ENCODE measurements at regions not wholly inside any gene's neighbourhood (a gene's known extent, or its start where the extent isn't known, plus 50 kb on each side); places are given as distances from the start of the nearest gene placed in this dataset.

GRCh38 chr1:37399205-37399604, 75.2 kb upstream of the ZC3H12A start:
- H3K9ac ChIP-seq (ENCODE audit: low read depth, low read length) = no peak overlapping the region
- H3K27ac ChIP-seq (ENCODE audit: low read length) = no peak overlapping the region
- H3K9me3 ChIP-seq (ENCODE audit: insufficient read depth, low read depth, low read length) = no peaks in the 10 kb centered on the region
- H3K4me1 ChIP-seq (ENCODE audit: insufficient read depth, low read length) = peaks cover 9% of the 10 kb centered on the region; the same call in 1 of the 2 replicates
- H3K4me3 ChIP-seq (ENCODE audit: low read length) = no peak overlapping the region
- no peaks in the 10 kb centered on the region for H3K36me3 ChIP-seq (ENCODE audit: insufficient read depth, low read depth, low read length)
- H3K27me3 ChIP-seq (ENCODE audit: insufficient read depth, low read length) = peaks cover 6% of the 10 kb centered on the region

GRCh38 chr1:37399830-37400464, 74.4 kb upstream of the ZC3H12A start:
- Histone ChIP-seq H3K4me1 (ENCODE audit: insufficient read depth, low read length) (peaks cover 5% of the 10 kb centered on the region; the same call in 1 of the 2 replicates), H3K27ac (ENCODE audit: low read length) (no peak overlapping the region), H3K27me3 (ENCODE audit: insufficient read depth, low read length) (peaks cover 6% of the 10 kb centered on the region), H3K9ac (ENCODE audit: low read depth, low read length) (no peak overlapping the region), H3K9me3 (ENCODE audit: insufficient read depth, low read depth, low read length) (no peaks in the 10 kb centered on the region), H3K4me3 (ENCODE audit: low read length) (no peak overlapping the region), H3K36me3 (ENCODE audit: insufficient read depth, low read depth, low read length) (no peaks in the 10 kb centered on the region)

GRCh38 chr1:37400466-37401225, 73.7 kb upstream of the ZC3H12A start:
- Histone ChIP-seq H3K9ac (ENCODE audit: low read depth, low read length) (no peak overlapping the region), H3K27ac (ENCODE audit: low read length) (no peak overlapping the region), H3K27me3 (ENCODE audit: insufficient read depth, low read length) (peaks cover 6% of the 10 kb centered on the region), H3K4me1 (ENCODE audit: insufficient read depth, low read length) (peaks cover 1% of the 10 kb centered on the region; the same call in 1 of the 2 replicates), H3K4me3 (ENCODE audit: low read length) (no peak overlapping the region), H3K36me3 (ENCODE audit: insufficient read depth, low read depth, low read length) (no peaks in the 10 kb centered on the region), H3K9me3 (ENCODE audit: insufficient read depth, low read depth, low read length) (no peaks in the 10 kb centered on the region)

- H3K4me3 ChIP-seq (ENCODE audit: low read length) = no peak overlapping the region
These were observed 71.2 kb upstream of the ZC3H12A start for GRCh38 chr1:37403166-37403565.

GRCh38 chr1:37404711-37405110, 69.7 kb upstream of the ZC3H12A start:
- H3K9ac ChIP-seq (ENCODE audit: low read depth, low read length) = no peak overlapping the region
- H3K36me3 ChIP-seq (ENCODE audit: insufficient read depth, low read depth, low read length) = no peaks in the 10 kb centered on the region
- no peaks in the 10 kb centered on the region for H3K9me3 ChIP-seq (ENCODE audit: insufficient read depth, low read depth, low read length)
- H3K4me1 ChIP-seq (ENCODE audit: insufficient read depth, low read length) = no peaks in the 10 kb centered on the region
- H3K4me3 ChIP-seq (ENCODE audit: low read length) = no peak overlapping the region
- no peaks in the 10 kb centered on the region; the same call in 1 of the 2 replicates for H3K27me3 ChIP-seq (ENCODE audit: insufficient read depth, low read length)
- H3K27ac ChIP-seq (ENCODE audit: low read length) = no peak overlapping the region

More at GRCh38 chr1:37403166-37403565, 71.2 kb upstream of the ZC3H12A start:
- Histone ChIP-seq H3K9me3 (ENCODE audit: insufficient read depth, low read depth, low read length) (no peaks in the 10 kb centered on the region), H3K36me3 (ENCODE audit: insufficient read depth, low read depth, low read length) (no peaks in the 10 kb centered on the region), H3K27me3 (ENCODE audit: insufficient read depth, low read length) (no peaks in the 10 kb centered on the region; the same call in 1 of the 2 replicates), H3K9ac (ENCODE audit: low read depth, low read length) (no peak overlapping the region), H3K4me1 (ENCODE audit: insufficient read depth, low read length) (no peaks in the 10 kb centered on the region), H3K27ac (ENCODE audit: low read length) (no peak overlapping the region)

- H3K9ac ChIP-seq (ENCODE audit: low read depth, low read length) = no peak overlapping the region
These were observed 64.3 kb upstream of the ZC3H12A start for GRCh38 chr1:37410105-37410504.

GRCh38 chr1:37410815-37411214, 63.6 kb upstream of the ZC3H12A start:
- Histone ChIP-seq H3K27ac (ENCODE audit: low read length) (no peak overlapping the region), H3K9me3 (ENCODE audit: insufficient read depth, low read depth, low read length) (peaks cover 7% of the 10 kb centered on the region), H3K36me3 (ENCODE audit: insufficient read depth, low read depth, low read length) (no peaks in the 10 kb centered on the region), H3K4me1 (ENCODE audit: insufficient read depth, low read length) (peaks cover 3% of the 10 kb centered on the region; the same call in 1 of the 2 replicates), H3K9ac (ENCODE audit: low read depth, low read length) (no peak overlapping the region), H3K4me3 (ENCODE audit: low read length) (no peak overlapping the region), H3K27me3 (ENCODE audit: insufficient read depth, low read length) (no peaks in the 10 kb centered on the region; the same call in 1 of the 2 replicates)

More at GRCh38 chr1:37410105-37410504, 64.3 kb upstream of the ZC3H12A start:
- Histone ChIP-seq H3K9me3 (ENCODE audit: insufficient read depth, low read depth, low read length) (peaks cover under 1% of the 10 kb centered on the region; the same call in 1 of the 2 replicates), H3K27ac (ENCODE audit: low read length) (no peak overlapping the region), H3K4me3 (ENCODE audit: low read length) (no peak overlapping the region), H3K27me3 (ENCODE audit: insufficient read depth, low read length) (no peaks in the 10 kb centered on the region; the same call in 1 of the 2 replicates), H3K4me1 (ENCODE audit: insufficient read depth, low read length) (peaks cover 3% of the 10 kb centered on the region; the same call in 1 of the 2 replicates), H3K36me3 (ENCODE audit: insufficient read depth, low read depth, low read length) (no peaks in the 10 kb centered on the region)

- Histone ChIP-seq H3K9ac (ENCODE audit: low read depth, low read length) (no peak overlapping the region), H3K4me1 (ENCODE audit: insufficient read depth, low read length) (no peaks in the 10 kb centered on the region), H3K27ac (ENCODE audit: low read length) (no peak overlapping the region), H3K27me3 (ENCODE audit: insufficient read depth, low read length) (no peaks in the 10 kb centered on the region), H3K4me3 (ENCODE audit: low read length) (no peak overlapping the region), H3K9me3 (ENCODE audit: insufficient read depth, low read depth, low read length) (peaks cover 10% of the 10 kb centered on the region), H3K36me3 (ENCODE audit: insufficient read depth, low read depth, low read length) (no peaks in the 10 kb centered on the region)
These were observed 58.7 kb upstream of the ZC3H12A start for GRCh38 chr1:37415611-37416244.

- Histone ChIP-seq H3K9me3 (ENCODE audit: insufficient read depth, low read depth, low read length) (peaks cover 7% of the 10 kb centered on the region), H3K9ac (ENCODE audit: low read depth, low read length) (no peak overlapping the region), H3K27me3 (ENCODE audit: insufficient read depth, low read length) (no peaks in the 10 kb centered on the region)
These were observed 53.9 kb upstream of the ZC3H12A start for GRCh38 chr1:37420456-37420855.

GRCh38 chr1:37423810-37424209, 50.6 kb upstream of the ZC3H12A start:
- Histone ChIP-seq H3K36me3 (ENCODE audit: insufficient read depth, low read depth, low read length) (no peaks in the 10 kb centered on the region), H3K9me3 (ENCODE audit: insufficient read depth, low read depth, low read length) (no peaks in the 10 kb centered on the region), H3K4me3 (ENCODE audit: low read length) (no peak overlapping the region), H3K9ac (ENCODE audit: low read depth, low read length) (no peak overlapping the region), H3K27me3 (ENCODE audit: insufficient read depth, low read length) (no peaks in the 10 kb centered on the region), H3K27ac (ENCODE audit: low read length) (no peak overlapping the region), H3K4me1 (ENCODE audit: insufficient read depth, low read length) (no peaks in the 10 kb centered on the region)

More at GRCh38 chr1:37420456-37420855, 53.9 kb upstream of the ZC3H12A start:
- Histone ChIP-seq H3K36me3 (ENCODE audit: insufficient read depth, low read depth, low read length) (no peaks in the 10 kb centered on the region), H3K27ac (ENCODE audit: low read length) (no peak overlapping the region), H3K4me1 (ENCODE audit: insufficient read depth, low read length) (no peaks in the 10 kb centered on the region), H3K4me3 (ENCODE audit: low read length) (no peak overlapping the region)

- Histone ChIP-seq H3K9me3 (ENCODE audit: insufficient read depth, low read depth, low read length) (no peaks in the 10 kb centered on the region), H3K4me3 (ENCODE audit: low read length) (no peak overlapping the region), H3K9ac (ENCODE audit: low read depth, low read length) (no peak overlapping the region), H3K4me1 (ENCODE audit: insufficient read depth, low read length) (no peaks in the 10 kb centered on the region), H3K27me3 (ENCODE audit: insufficient read depth, low read length) (no peaks in the 10 kb centered on the region), H3K36me3 (ENCODE audit: insufficient read depth, low read depth, low read length) (no peaks in the 10 kb centered on the region), H3K27ac (ENCODE audit: low read length) (no peak overlapping the region)
These were observed 49.9 kb upstream of the ZC3H12A start for GRCh38 chr1:37424523-37424922.

Data from iPS-20b (cell line).